ENCODE measurements at regions not wholly inside any gene's neighbourhood (a gene's known extent, or its start where the extent isn't known, plus 50 kb on each side); places are given as distances from the start of the nearest gene placed in this dataset.

DNA sequence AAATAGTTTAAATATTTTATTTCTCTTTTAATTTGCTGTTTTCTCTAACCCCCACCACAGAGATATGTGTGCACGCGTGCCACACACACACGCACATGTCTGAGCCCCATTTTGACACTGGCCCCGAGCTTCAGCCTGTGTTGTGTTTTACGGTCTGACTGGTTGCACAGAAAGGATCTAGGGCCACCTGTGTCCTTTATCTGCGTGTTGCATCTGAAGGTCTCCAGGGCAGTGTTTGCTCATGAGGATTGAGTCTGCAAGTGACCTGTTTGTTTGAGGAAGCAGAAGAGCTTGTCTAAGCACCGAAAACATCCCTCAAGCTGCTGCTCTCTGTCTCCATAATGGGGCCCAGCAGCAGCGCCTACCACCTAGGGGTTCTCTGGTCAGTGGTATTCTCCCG lies 266.4 kb upstream of the LYZL1 start:
- TF ChIP-seq, protein P1, sequence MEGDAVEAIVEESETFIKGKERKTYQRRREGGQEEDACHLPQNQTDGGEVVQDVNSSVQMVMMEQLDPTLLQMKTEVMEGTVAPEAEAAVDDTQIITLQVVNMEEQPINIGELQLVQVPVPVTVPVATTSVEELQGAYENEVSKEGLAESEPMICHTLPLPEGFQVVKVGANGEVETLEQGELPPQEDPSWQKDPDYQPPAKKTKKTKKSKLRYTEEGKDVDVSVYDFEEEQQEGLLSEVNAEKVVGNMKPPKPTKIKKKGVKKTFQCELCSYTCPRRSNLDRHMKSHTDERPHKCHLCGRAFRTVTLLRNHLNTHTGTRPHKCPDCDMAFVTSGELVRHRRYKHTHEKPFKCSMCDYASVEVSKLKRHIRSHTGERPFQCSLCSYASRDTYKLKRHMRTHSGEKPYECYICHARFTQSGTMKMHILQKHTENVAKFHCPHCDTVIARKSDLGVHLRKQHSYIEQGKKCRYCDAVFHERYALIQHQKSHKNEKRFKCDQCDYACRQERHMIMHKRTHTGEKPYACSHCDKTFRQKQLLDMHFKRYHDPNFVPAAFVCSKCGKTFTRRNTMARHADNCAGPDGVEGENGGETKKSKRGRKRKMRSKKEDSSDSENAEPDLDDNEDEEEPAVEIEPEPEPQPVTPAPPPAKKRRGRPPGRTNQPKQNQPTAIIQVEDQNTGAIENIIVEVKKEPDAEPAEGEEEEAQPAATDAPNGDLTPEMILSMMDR (IDR thresholded peaks at IDR 0.05) = no peak
- TF ChIP-seq POLR2A (IDR thresholded peaks at IDR 0.05) = no peak
